HEK293T (cell line): ENCODE measurements at regions not wholly inside any gene's neighbourhood (a gene's known extent, or its start where the extent isn't known, plus 50 kb on each side); places are given as distances from the start of the nearest gene placed in this dataset.

Experiments
- FOXK2 ChIP-seq: fragments of 450-650 bp; IDR thresholded peaks from 2 replicates; pipeline ENCODE4 v1.6.1; 2016; ENCODE audit warnings: mild to moderate bottlenecking
- FOXM1 ChIP-seq: fragments of 450-650 bp; IDR thresholded peaks from 2 replicates; pipeline ENCODE4 v1.6.1; 2017; ENCODE audit warnings: mild to moderate bottlenecking, borderline replicate concordance
- HDGF ChIP-seq: fragments of 450-650 bp; IDR thresholded peaks from 2 replicates; pipeline ENCODE4 v1.6.1; 2017; ENCODE audit warnings: antibody characterized with exemption, borderline replicate concordance
- L3MBTL2 ChIP-seq: fragments of 450-650 bp; conservative IDR thresholded peaks from 2 replicates; pipeline ENCODE4 v1.6.1; 2016; ENCODE audit warnings: mild to moderate bottlenecking
- NFRKB ChIP-seq: fragments of 450-650 bp; IDR thresholded peaks from 2 replicates; pipeline ENCODE4 v1.6.1; 2016; ENCODE audit warnings: mild to moderate bottlenecking, moderate library complexity
- SP1 ChIP-seq: fragments of 450-650 bp; IDR thresholded peaks from 2 replicates; pipeline ENCODE4 v1.6.1; 2017
- SUZ12 ChIP-seq: fragments of 450-650 bp; IDR thresholded peaks from 2 replicates; pipeline ENCODE4 v1.6.1; 2016; ENCODE audit warnings: mild to moderate bottlenecking

- TF ChIP-seq L3MBTL2 (no peak), FOXK2 (no peak), FOXM1 (no peak), NFRKB (no peak), HDGF (no peak), SUZ12 (no peak), SP1 (no peak)
Measured at GRCh38 chr2:7191932-7192331, 274.7 kb downstream of the RNF144A start.
